ENCODE measurements at regions not wholly inside any gene's neighbourhood (a gene's known extent, or its start where the extent isn't known, plus 50 kb on each side); places are given as distances from the start of the nearest gene placed in this dataset.

GRCh38 chr5:68099327-68099726, 116.2 kb upstream of the PIK3R1 start:
- no peak overlapping the region for H3K4me3 ChIP-seq
- TF ChIP-seq, protein P1, sequence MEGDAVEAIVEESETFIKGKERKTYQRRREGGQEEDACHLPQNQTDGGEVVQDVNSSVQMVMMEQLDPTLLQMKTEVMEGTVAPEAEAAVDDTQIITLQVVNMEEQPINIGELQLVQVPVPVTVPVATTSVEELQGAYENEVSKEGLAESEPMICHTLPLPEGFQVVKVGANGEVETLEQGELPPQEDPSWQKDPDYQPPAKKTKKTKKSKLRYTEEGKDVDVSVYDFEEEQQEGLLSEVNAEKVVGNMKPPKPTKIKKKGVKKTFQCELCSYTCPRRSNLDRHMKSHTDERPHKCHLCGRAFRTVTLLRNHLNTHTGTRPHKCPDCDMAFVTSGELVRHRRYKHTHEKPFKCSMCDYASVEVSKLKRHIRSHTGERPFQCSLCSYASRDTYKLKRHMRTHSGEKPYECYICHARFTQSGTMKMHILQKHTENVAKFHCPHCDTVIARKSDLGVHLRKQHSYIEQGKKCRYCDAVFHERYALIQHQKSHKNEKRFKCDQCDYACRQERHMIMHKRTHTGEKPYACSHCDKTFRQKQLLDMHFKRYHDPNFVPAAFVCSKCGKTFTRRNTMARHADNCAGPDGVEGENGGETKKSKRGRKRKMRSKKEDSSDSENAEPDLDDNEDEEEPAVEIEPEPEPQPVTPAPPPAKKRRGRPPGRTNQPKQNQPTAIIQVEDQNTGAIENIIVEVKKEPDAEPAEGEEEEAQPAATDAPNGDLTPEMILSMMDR (IDR thresholded peaks at IDR 0.05) = no peak
- DNase-seq (ENCODE audit: low spot score) = no peak
- H3K27ac ChIP-seq = no peak overlapping the region

DNA sequence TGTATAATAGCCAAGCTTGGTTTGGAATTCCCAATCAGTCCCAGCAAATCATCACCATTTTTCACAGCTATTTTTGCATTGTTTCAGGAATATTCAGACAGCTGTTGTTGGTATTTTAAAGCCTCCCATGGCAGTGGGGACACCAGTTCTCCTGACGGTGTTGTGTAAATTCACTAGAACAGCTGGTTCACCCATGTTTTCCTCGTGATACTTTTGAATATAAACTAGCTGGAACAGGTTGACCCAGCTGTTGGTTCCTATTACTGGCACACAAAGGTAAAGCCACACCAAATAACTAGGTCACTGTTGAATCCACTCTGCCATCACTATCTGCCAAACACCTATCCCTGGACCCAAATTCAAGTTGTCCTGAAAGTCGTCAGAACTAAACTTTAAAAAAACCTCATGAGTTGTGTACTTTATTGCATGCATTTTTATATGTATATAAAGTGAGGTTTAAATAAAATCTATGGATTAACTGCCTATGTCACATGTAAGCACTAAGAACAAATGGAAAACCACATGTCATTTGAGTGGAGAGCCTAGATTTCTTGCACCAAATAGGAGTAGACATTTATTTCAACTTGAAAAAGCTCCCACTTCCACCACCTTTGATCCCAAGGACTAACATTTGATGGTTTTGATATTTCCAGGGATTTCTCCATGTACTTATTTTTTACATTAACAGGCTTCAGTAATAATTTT, 121.9 kb upstream of the PIK3R1 start:
- no peak for DNase-seq (ENCODE audit: low spot score)
- Histone ChIP-seq H3K27ac (no peak overlapping the region), H3K4me3 (no peak overlapping the region)
- TF ChIP-seq, protein P1 (IDR thresholded peaks at IDR 0.05) = no peak

- Histone ChIP-seq H3K27ac (no peak overlapping the region), H3K4me3 (no peak overlapping the region)
- TF ChIP-seq, protein P1 (IDR thresholded peaks at IDR 0.05) = no peak
- no peak for DNase-seq (ENCODE audit: low spot score)
Observed at GRCh38 chr5:68088302-68088701, 127.3 kb upstream of the PIK3R1 start.

GRCh38 chr5:68087866-68088265, 127.7 kb upstream of the PIK3R1 start:
- H3K4me3 ChIP-seq = no peak overlapping the region
- TF ChIP-seq, protein P1 (IDR thresholded peaks at IDR 0.05) = no peak
- DNase-seq (ENCODE audit: low spot score) = no peak
- H3K27ac ChIP-seq = no peak overlapping the region

DNA sequence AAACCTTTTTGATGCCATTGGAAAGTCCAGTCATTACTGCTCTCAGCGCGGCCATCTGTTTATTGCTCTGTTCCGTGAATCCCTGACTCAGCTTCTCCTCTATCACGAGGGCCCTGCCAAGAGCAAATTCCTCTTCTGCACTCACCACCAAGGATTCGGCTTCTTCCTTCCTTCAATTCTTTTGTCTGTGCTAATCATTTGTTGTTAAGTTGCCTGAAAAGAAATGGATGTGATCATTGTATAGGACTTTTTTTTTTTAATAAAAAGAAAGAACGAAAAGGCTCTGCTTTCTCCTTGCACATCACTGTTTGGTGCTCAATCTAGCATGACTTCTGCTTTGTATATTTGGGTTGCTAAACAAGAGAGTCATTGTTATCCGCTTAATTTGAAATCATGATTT, 128.7 kb upstream of the PIK3R1 start:
- DNase-seq (ENCODE audit: low spot score) = no peak
- no peak overlapping the region for H3K4me3 ChIP-seq

GRCh38 chr5:68086439-68086838, 129.1 kb upstream of the PIK3R1 start:
- no peak for DNase-seq (ENCODE audit: low spot score)
- Histone ChIP-seq H3K27ac (peak overlapping the region in 1 of 2 donors; percentile 55), H3K4me3 (no peak overlapping the region)
- TF ChIP-seq, protein P1 (IDR thresholded peaks at IDR 0.05) = no peak

More for the DNA sequence above, 128.7 kb upstream of the PIK3R1 start:
- H3K27ac ChIP-seq = peak overlapping the region in 1 of 2 donors; percentile 6
- TF ChIP-seq, protein P1 (IDR thresholded peaks at IDR 0.05) = no peak

DNA sequence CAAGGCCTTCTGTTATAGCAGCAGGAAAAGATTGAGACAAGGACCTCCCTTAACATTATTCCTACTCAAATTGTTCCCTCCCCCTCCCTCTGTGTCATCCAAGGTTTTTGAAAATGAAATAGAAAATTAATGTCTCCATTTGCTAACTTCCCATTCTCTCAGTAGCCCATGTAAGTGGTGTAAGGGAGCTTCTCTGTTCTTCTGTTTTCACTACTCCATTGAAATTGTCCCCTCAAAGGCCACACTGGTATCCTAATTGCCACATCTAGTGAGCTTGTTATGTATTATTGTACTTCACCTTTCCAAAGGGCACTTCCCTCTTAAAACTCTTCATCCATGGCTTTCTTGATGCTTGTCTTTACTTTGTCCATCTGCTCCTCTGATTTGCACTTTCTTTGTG, 131.2 kb upstream of the PIK3R1 start:
- no peak overlapping the region for H3K27ac ChIP-seq
- no peak overlapping the region for H3K4me3 ChIP-seq
- no peak for DNase-seq (ENCODE audit: low spot score)
- TF ChIP-seq, protein P1 (IDR thresholded peaks at IDR 0.05) = no peak
